Stimulated activated CD8-positive, alpha-beta memory T cell treated with anti-CD3 and anti-CD28 coated beads, Interleukin-7, amount 100 ng/mL, for 4 hours (primary cell): ENCODE measurements at regions not wholly inside any gene's neighbourhood (a gene's known extent, or its start where the extent isn't known, plus 50 kb on each side); places are given as distances from the start of the nearest gene placed in this dataset.
"Not testable (repeated sequence)": the region's sequence is repeated elsewhere in the genome, so short reads cannot be mapped to it uniquely, and the experiment has no call there.

Experiments
- DNase-seq, 2 donors: peaks; one replicate each; pipeline ENCODE4 v3.0.0-alpha.2; 2020; ENCODE audit warnings: low read depth in 2 of 2

DNA sequence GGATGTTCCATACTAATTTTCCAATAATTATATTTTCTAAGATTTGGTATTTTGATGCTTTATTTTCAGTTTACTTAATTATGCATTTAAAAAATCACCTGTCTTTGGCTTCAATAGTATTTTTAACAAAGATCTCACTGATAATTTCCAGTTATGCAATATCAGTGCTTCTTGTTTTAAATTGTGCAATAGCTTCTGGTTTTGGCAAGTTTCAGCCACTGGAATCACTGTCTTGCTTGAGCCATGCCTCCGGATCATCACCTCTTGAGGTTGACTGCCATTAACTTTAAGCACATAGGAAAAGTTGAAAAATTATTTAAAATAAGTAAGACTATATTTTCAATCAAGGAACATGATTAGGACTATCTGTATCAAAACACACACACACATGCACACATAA lies 1242.1 kb downstream of the HACE1 start:
- DNase-seq = no peak

GRCh38 chr6:103587722-103588121 lies 1272.0 kb downstream of the HACE1 start:
- DNase-seq = no peak

DNA sequence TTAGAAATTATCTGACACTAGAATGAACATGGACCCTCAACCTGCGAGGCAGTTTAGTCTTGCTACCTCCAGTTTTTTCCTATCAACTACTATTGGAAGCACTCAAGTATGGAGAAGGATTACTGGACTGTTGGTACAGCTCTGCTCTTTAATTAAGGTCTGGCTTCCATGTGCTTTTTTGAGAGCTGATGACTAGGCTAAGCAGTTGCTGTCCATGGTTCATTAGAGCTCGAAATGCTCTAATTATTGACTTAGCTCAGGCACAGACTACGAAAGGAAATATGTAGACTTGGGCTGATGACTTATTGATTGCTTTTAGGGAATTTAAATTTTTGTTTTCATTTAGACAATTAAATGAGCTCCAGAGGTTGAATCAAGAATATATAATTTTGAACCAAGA lies 1281.6 kb downstream of the HACE1 start:
- DNase-seq = no peak

DNA sequence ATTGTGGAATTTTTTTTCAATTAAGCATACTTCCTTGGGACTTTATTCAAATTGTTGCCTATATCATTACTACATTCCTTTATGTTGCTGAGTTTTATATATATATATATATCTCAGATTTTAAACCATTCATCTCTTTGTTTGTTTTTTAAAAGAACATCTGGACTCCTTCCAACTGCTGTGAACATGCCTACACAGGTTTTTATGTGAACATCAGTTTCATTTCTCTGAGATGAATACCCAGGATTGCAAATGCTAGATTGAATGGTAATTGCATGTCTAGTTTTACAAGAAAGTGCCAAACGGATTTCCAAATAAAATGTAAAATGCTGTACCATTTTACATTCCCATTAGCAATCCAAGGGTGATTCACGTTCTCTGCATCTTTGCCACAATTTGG lies 1289.3 kb downstream of the HACE1 start:
- no peak for DNase-seq

DNA sequence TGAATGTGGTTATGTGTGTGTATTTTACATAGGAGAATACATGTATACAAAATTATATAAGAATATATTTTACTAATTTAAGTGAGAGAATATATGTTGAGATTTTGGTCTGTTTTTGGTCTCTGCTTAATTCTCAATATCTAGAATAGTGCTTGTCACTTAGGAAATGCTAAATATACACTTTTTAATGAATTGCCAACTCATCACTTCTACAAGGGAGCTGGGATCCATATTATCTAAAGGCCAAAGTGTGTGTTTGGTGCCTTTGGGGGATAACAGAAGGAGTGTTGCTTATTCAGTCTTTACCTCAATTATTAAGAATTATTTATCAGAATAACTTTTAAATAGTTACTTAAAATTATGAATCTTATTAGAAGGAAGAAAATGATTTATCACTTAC lies 1304.8 kb downstream of the HACE1 start:
- DNase-seq = no peak

DNA sequence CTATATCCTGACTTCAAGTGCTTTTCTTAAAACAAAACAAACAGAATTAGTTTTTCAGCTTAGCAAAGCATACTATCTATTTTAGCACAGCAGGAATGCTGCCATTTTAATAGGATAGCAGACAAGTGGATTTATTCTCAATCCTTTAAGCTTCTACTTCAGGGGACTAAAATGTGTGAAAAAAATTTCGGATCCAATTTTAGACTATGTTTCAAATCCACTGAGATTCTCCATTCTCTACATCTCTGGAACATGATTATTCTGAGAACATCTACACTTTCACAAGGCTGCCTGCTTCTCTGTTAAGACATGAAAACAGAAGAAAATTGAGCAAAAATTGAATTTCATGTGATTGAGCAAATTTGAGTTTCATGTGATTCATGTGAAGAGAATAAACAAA lies 1321.3 kb downstream of the HACE1 start:
- no peak for DNase-seq

- no peak for DNase-seq
These were observed 1324.9 kb downstream of the HACE1 start for GRCh38 chr6:103534814-103535213.

DNA sequence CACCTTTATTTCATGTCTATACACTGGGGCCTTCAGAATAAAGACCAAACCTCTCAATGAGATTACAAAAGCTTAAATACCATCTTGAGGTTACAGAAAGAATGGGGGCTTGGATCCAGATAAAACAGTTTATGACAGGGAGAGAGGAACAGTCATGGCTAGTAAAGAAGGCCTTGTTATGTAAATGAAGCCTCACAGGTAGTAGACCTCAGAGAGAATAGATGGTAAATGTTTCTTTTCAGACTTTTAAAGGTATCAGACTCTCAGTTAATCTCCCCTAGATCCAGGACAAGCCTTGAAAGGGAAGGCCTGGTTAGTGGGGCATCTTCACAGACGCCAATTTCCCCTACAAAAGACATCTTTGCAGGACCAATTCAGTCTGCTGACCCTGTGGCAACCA lies 1325.6 kb downstream of the HACE1 start:
- DNase-seq = no peak

DNA sequence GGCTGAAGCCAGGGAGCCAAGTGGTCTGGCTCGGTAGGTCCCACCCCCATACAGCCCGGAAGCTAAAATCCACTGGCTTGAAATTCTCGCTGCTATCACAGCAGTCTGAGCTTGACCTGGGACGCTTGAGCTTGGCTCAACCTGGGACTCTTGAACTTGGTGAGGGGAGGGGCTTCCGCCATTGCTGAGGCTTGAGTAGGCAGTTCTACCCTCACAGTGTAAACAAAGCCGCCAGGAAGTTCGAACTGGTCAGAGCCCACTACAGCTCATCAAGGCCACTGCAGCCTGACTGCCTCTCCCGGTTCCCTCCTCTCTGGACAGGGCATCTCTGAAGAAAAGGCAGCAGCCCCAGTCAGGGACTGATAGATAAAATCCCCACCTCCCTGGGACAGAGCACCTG lies 1337.7 kb downstream of the HACE1 start:
- DNase-seq = no peak

DNA sequence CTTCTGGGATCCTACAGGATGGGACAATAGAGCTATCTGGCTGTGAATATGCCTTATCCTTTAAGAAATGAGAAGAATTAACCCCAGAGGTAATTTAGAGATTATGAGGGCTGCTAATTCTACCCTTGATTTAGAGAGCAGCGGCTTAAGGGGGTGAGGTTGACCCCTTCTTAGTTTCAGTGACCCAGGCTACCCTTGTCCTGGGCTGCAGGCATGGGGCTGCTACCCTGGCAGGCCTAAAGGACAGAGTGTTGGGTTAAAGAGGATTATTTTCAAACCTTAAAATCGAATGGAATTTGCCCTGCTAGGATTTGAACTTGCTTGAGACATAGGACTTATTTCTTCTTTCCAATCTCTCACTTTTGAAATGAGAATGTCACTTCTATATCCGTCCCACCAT lies 1343.4 kb downstream of the HACE1 start:
- DNase-seq = no peak

DNA sequence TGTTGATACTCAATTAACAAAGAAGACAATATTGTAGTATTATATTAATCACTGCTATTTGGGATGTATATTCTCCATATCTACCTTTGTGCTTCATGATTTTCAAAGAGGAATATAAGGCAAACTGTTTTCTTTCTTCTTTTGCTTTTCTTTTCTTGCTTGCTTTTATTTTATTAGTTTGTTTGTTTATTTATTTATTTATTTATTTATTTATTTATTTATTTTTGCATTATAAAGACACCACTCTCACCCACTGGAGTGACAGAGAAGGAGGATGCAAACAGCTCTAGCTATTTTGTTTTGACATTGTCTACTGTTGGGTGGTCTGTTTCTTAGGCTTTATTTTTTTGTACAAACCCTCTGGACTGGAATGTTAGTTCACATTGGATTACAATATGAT lies 1352.7 kb downstream of the HACE1 start:
- DNase-seq = no peak

DNA sequence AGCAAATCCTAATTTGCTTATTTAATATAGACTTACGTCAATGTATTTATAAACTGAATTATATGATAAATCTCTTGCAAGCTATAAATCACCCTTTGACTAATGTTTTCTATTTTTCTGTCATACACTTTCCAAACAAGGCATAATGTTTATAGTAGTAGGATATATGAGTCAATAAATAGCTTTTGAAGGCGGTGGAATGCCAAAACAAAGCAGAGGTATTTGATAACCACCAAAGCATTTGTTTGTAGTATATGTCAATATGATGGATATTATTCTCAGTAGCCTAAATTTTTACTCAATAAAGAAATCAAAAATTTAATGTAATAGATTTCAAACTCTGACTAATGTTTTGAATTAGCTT lies 1354.6 kb downstream of the HACE1 start:
- DNase-seq = no peak

DNA sequence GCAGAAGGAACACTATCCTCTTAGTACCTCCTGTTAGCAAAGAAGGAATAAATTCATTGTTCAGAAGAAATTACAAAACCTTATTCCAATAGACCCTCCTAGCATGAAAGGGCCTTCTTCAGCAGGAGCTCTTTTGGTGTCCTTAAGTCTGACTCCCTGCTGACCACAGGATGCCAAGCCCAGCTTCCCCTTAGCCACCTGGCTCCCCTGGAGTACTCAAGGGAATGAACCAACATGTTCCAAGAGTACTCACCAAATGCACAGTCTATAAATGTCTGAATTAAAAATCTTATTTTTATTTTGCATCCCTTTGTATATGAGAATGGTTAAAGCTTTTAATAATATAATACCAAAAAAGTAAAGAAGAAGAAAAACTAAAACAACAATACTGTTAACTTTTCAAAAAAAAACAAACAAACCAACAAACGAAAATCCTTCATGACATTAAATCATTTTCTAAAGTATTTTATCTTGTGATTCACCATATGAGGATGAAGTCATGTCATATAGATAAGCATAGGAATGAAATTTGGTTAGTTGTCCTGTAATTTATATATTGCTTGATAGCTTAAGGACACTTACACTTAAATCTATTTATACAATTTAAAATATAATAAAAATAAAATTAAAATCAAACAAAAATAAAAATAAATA lies 1355.1 kb downstream of the HACE1 start:
- DNase-seq = no peak

DNA sequence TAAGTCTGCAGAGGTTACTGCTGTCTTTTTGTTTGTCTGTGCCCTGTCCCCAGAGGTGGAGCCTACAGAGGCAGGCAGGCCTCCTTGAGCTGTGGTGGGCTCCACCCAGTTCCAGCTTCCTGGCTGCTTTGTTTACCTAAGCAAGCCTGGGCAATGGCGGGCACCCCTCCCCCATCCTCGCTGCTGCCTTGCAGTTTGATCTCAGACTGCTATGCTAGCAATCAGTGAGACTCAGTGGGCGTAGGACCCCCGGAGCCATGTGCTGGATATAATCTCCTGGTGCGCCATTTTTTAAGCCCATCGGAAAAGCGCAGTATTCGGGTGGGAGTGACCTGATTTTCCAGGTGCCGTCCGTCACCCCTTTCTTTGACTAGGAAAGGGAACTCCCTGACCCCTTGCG lies 1363.1 kb downstream of the HACE1 start:
- not testable (repeated sequence) for DNase-seq

DNA sequence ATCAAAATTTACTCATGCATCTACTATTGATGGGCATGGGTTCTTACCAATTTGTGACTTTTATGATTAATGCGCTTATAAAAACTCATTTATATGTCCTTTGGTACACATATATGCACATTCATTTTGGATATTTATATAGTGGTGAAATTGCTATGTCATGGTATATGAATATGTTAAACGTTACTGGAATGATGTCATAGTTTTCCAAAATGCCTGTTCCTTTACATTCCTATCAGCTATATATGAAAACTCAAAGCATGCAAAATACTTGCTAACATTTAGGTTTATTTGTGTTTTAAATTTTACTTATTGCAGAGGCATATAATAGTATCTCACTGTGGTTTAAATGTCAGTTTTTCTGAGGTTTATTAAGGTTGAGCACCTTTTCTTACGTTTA lies 1403.1 kb downstream of the HACE1 start:
- no peak for DNase-seq

GRCh38 chr6:103455275-103455674 lies 1404.4 kb downstream of the HACE1 start:
- DNase-seq = no peak

- DNase-seq = no peak
These were observed 1450.2 kb downstream of the HACE1 start for GRCh38 chr6:103409475-103409874.

- no peak for DNase-seq
These were observed 1454.4 kb downstream of the HACE1 start for GRCh38 chr6:103405321-103405720.

- no peak for DNase-seq
These were observed 1454.9 kb downstream of the HACE1 start for GRCh38 chr6:103404799-103405198.

DNA sequence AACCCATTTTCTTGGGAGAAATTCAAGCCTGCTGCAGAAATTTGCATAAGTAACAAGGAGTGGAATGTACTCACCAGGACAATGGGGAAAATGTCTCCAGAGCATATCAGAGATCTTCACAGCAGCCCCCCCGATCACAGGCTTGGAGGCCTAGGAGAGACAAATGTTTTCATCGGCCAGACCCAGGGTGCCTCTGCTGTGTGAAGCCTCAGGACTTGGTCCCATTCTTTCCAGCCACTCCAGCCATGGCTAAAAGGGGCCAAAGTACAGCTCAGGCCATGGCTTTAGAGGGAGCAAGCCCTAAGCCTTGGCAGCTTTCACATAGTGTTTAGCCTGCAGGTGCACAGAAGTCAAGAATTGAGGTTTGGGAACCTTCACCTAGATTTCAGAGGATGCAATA lies 1463.0 kb downstream of the HACE1 start:
- no peak for DNase-seq

GRCh38 chr6:103379272-103379671 lies 1480.4 kb downstream of the HACE1 start:
- DNase-seq = no peak

GRCh38 chr6:103367212-103367611 lies 1492.5 kb downstream of the HACE1 start:
- no peak for DNase-seq

GRCh38 chr6:103356531-103356930 lies 1503.2 kb downstream of the HACE1 start:
- DNase-seq = no peak

- no peak for DNase-seq
These were observed 1515.1 kb downstream of the HACE1 start for GRCh38 chr6:103344554-103345163.
